Activated B cell treated with CpG ODN at 0.5 μM for 24 hours (primary cell): ENCODE measurements at regions not wholly inside any gene's neighbourhood (a gene's known extent, or its start where the extent isn't known, plus 50 kb on each side); places are given as distances from the start of the nearest gene placed in this dataset.

Source experiments
- ATAC-seq: fragments of 200-7000 bp; cut with Tn5 transposase; one replicate; pipeline ENCODE4 v1.10.0; 2021; ENCODE audit warnings: low read depth, mild to moderate bottlenecking, moderate library complexity
- CTCF ChIA-PET: fragments of 350-600 bp; sonication (Branson Sonifier 250); formaldehyde crosslinking; loops from one replicate; lab custom pipeline; 2021; ENCODE audit warnings: antibody characterized with exemption; lab: Charles Lee
- POLR2A ChIA-PET: fragments of 350-600 bp; sonication (Branson Sonifier 250); formaldehyde crosslinking; loops from one replicate; lab custom pipeline; 2021; ENCODE audit warnings: antibody characterized with exemption; lab: Charles Lee
- DNase-seq: peaks from one replicate; pipeline ENCODE4 v3.0.0; 2022
- H3K27ac Mint-ChIP-seq: one replicate; pipeline ENCODE4 v1.8.0; 2020; ENCODE audit warnings: mixed read lengths
- H3K27me3 Mint-ChIP-seq: one replicate; pipeline ENCODE4 v1.8.0; 2021; ENCODE audit warnings: mixed read lengths
- H3K36me3 Mint-ChIP-seq: one replicate; pipeline ENCODE4 v1.8.0; 2021; ENCODE audit warnings: low read depth, mixed read lengths
- H3K4me1 Mint-ChIP-seq: one replicate; pipeline ENCODE4 v1.8.0; 2021; ENCODE audit warnings: mixed read lengths
- H3K4me3 Mint-ChIP-seq: one replicate; pipeline ENCODE4 v1.8.0; 2020; ENCODE audit warnings: mild to moderate bottlenecking, mixed read lengths
- H3K9me3 Mint-ChIP-seq: one replicate; pipeline ENCODE4 v1.8.0; 2020; ENCODE audit warnings: mixed read lengths
- CTCF ChIP-seq: fragments of 200-600 bp; IDR thresholded peaks from one replicate; pipeline ENCODE4 v1.8.0; 2022; ENCODE audit warnings: antibody characterized with exemption, mild to moderate bottlenecking
- intact Hi-C: fragments of 100-400 bp; cut with micrococcal nuclease; formaldehyde crosslinking; loops from one replicate; pipeline ENCODE4 v1.15.1; 2024

- Mint-ChIP-seq H3K27me3 (no peaks in the 10 kb centered on the region), H3K36me3 (no peaks in the 10 kb centered on the region), H3K4me1 (no peaks in the 10 kb centered on the region), H3K4me3 (no peak overlapping the region), H3K9me3 (no peaks in the 10 kb centered on the region), H3K27ac (no peak overlapping the region)
- no peak for TF ChIP-seq CTCF
- no peak for DNase-seq
- POLR2A ChIA-PET, result no interaction called here
- no peak for ATAC-seq
- CTCF ChIA-PET, result no interaction called here
- intact Hi-C loops, result no loop called here
These were observed 205.3 kb upstream of the PRICKLE1 start for GRCh38 chr12:42794806-42795205.

- POLR2A ChIA-PET, result no interaction called here
- intact Hi-C loops, result no loop called here
These were observed 203.6 kb upstream of the PRICKLE1 start for GRCh38 chr12:42793166-42793565.

GRCh38 chr12:42792265-42792664 is 202.7 kb upstream of the PRICKLE1 start:
- Mint-ChIP-seq H3K36me3 (no peaks in the 10 kb centered on the region), H3K27me3 (no peaks in the 10 kb centered on the region), H3K27ac (no peak overlapping the region), H3K4me3 (no peak overlapping the region), H3K4me1 (no peaks in the 10 kb centered on the region), H3K9me3 (no peaks in the 10 kb centered on the region)
- ChIA-PET POLR2A (no interaction called here), CTCF (no interaction called here)
- ATAC-seq, result no peak
- no peak for DNase-seq
- intact Hi-C loops, result no loop called here
- TF ChIP-seq CTCF, result no peak

More at GRCh38 chr12:42793166-42793565, 203.6 kb upstream of the PRICKLE1 start:
- ATAC-seq (no peak), DNase-seq (no peak)
- Mint-ChIP-seq H3K9me3 (no peaks in the 10 kb centered on the region), H3K27ac (no peak overlapping the region), H3K4me1 (no peaks in the 10 kb centered on the region), H3K27me3 (no peaks in the 10 kb centered on the region), H3K36me3 (no peaks in the 10 kb centered on the region), H3K4me3 (no peak overlapping the region)
- CTCF ChIA-PET, result no interaction called here
- no peak for TF ChIP-seq CTCF

- intact Hi-C loops, result no loop called here
- Mint-ChIP-seq H3K27me3 (no peaks in the 10 kb centered on the region), H3K4me1 (no peaks in the 10 kb centered on the region), H3K4me3 (no peak overlapping the region), H3K27ac (no peak overlapping the region), H3K36me3 (no peaks in the 10 kb centered on the region), H3K9me3 (no peaks in the 10 kb centered on the region)
- TF ChIP-seq CTCF, result no peak
- ChIA-PET POLR2A (no interaction called here), CTCF (no interaction called here)
- DNase-seq (no peak), ATAC-seq (no peak)
These were observed 201.9 kb upstream of the PRICKLE1 start for GRCh38 chr12:42791399-42791798.

- H3K27ac Mint-ChIP-seq, result no peak overlapping the region
- ChIA-PET CTCF (no interaction called here), POLR2A (no interaction called here)
- H3K9me3 Mint-ChIP-seq, result no peaks in the 10 kb centered on the region
- no peak overlapping the region for H3K4me3 Mint-ChIP-seq
- no peaks in the 10 kb centered on the region for H3K4me1 Mint-ChIP-seq
- H3K27me3 Mint-ChIP-seq, result no peaks in the 10 kb centered on the region
- no peaks in the 10 kb centered on the region for H3K36me3 Mint-ChIP-seq
- no peak for TF ChIP-seq CTCF
- intact Hi-C loops, result no loop called here
- ATAC-seq (no peak), DNase-seq (no peak)
These were observed 201.2 kb upstream of the PRICKLE1 start for GRCh38 chr12:42790761-42791151.
